Keratinocyte (primary cell): ENCODE measurements at regions not wholly inside any gene's neighbourhood (a gene's known extent, or its start where the extent isn't known, plus 50 kb on each side); places are given as distances from the start of the nearest gene placed in this dataset.

Experiments used
- DNase-seq: peaks from one replicate; pipeline ENCODE4 v3.0.0-alpha.2; 2011; ENCODE audit warnings: low read depth, missing footprints, low spot score
- FAIRE-seq: peaks from 2 replicates; lab custom pipeline; 2011; peaks lifted over from hg19 to GRCh38; lab: Jason Lieb, UNC
- H2AFZ ChIP-seq: 2 replicates; pipeline ENCODE4 v1.6.0; 2012; ENCODE audit warnings: low read length, control low read depth, inconsistent platforms; ENCODE audit not compliant: control insufficient read depth
- H3K27ac ChIP-seq: 2 replicates; pipeline ENCODE4 v1.5.1; 2011; ENCODE audit warnings: low read length; ENCODE audit not compliant: control insufficient read depth, insufficient read depth
- H3K27me3 ChIP-seq: 3 replicates; pipeline ENCODE4 v1.6.0; 2011; ENCODE audit warnings: low read length; ENCODE audit not compliant: control insufficient read depth, insufficient read depth; ENCODE audit errors: extremely low read depth
- H3K36me3 ChIP-seq, 2 experiments: 2 replicates in 1 of 2; 3 replicates in 1 of 2; pipeline ENCODE4 v1.5.1; 2011; ENCODE audit warnings: low read length in 2 of 2, mild to moderate bottlenecking in 1 of 2; ENCODE audit not compliant: control insufficient read depth in 2 of 2, insufficient read depth in 2 of 2; ENCODE audit errors: extremely low read depth in 1 of 2
- H3K4me1 ChIP-seq: 3 replicates; pipeline ENCODE4 v1.5.1; 2011; ENCODE audit warnings: low read length; ENCODE audit not compliant: control insufficient read depth, insufficient read depth; ENCODE audit errors: extremely low read depth
- H3K4me2 ChIP-seq: 3 replicates; pipeline ENCODE4 v1.6.0; 2011; ENCODE audit warnings: low read depth, low read length; ENCODE audit not compliant: control insufficient read depth, insufficient read depth; ENCODE audit errors: extremely low read depth
- H3K4me3 ChIP-seq, 3 experiments: fragments of 200-600 bp in 1 of 3; sonication (generic) in 1 of 3; 2 replicates in 2 of 3; 3 replicates in 1 of 3; pipeline ENCODE4 v1.5.1; 2011 to 2016; ENCODE audit warnings: low read length in 3 of 3, mild to moderate bottlenecking in 3 of 3, control low read depth in 2 of 3, inconsistent platforms in 1 of 3, low read depth in 1 of 3, mixed read lengths in 1 of 3, mixed run types in 1 of 3, moderate library complexity in 1 of 3; ENCODE audit not compliant: control insufficient read depth in 2 of 3, insufficient read depth in 2 of 3; ENCODE audit errors: extremely low read depth in 1 of 3
- H3K79me2 ChIP-seq: 2 replicates; pipeline ENCODE4 v1.6.0; 2012; ENCODE audit warnings: low read length; ENCODE audit not compliant: control insufficient read depth, insufficient read depth
- H3K9ac ChIP-seq: 3 replicates; pipeline ENCODE4 v1.6.0; 2011; ENCODE audit warnings: low read length; ENCODE audit not compliant: control insufficient read depth, insufficient read depth; ENCODE audit errors: extremely low read depth
- H3K9me1 ChIP-seq: 3 replicates; pipeline ENCODE4 v1.6.0; 2011; ENCODE audit warnings: low read length; ENCODE audit not compliant: control insufficient read depth, insufficient read depth; ENCODE audit errors: extremely low read depth
- H3K9me3 ChIP-seq: 2 replicates; pipeline ENCODE4 v1.5.1; 2012; ENCODE audit warnings: low read depth, low read length; ENCODE audit not compliant: control insufficient read depth
- H4K20me1 ChIP-seq: 3 replicates; pipeline ENCODE4 v1.6.0; 2011; ENCODE audit warnings: low read length; ENCODE audit not compliant: control insufficient read depth, insufficient read depth; ENCODE audit errors: extremely low read depth
- CTCF ChIP-seq, 3 experiments: IDR thresholded peaks in 1 of 3; conservative IDR thresholded peaks in 1 of 3; optimal IDR thresholded peaks in 1 of 3; 2 replicates in 2 of 3; 3 replicates in 1 of 3; pipeline versions ENCODE3 to v1.5.1; 2011; ENCODE audit warnings: low read length in 3 of 3, mild to moderate bottlenecking in 3 of 3, moderate library complexity in 2 of 3, control low read depth in 1 of 3, inconsistent platforms in 1 of 3; ENCODE audit not compliant: insufficient read depth in 2 of 3; ENCODE audit errors: extremely low read depth in 1 of 3
- EZH2 ChIP-seq: IDR thresholded peaks from one replicate; pipeline ENCODE4 v1.6.1; 2012; ENCODE audit warnings: inconsistent platforms, mild to moderate bottlenecking, low read length, moderate library complexity
- dilution Hi-C: fragments of 300-500 bp; cut with MboI; formaldehyde crosslinking; loops from one replicate; pipeline ENCODE4 v1.7.0; 2020; ENCODE audit warnings: low sequenced_read_pairs; ENCODE audit not compliant: extremely low pct_ligation_motif_present

GRCh38 chr19:28475525-28475924 is 737.4 kb downstream of the UQCRFS1 start:
- Histone ChIP-seq H3K4me1 (no peaks in the 10 kb centered on the region), H3K9me3 (peaks cover 2% of the 10 kb centered on the region), H3K79me2 (no peaks in the 10 kb centered on the region), H3K4me3 (no peak overlapping the region), H2AFZ (no peak overlapping the region), H3K9ac (no peak overlapping the region), H3K27ac (no peak overlapping the region), H4K20me1 (no peaks in the 10 kb centered on the region), H3K9me1 (no peaks in the 10 kb centered on the region), H3K4me2 (no peak overlapping the region), H3K36me3 (no peaks in the 10 kb centered on the region), H3K27me3 (no peaks in the 10 kb centered on the region)
- dilution Hi-C loops, result no loop called here
- no peak for TF ChIP-seq CTCF (optimal IDR thresholded peaks at IDR 0.05 in 1 of 3, IDR thresholded peaks at IDR 0.05 in 1 of 3, conservative IDR thresholded peaks at IDR 0.05 in 1 of 3; ENCODE audit: extremely low read depth in 1 of 3, insufficient read depth in 2 of 3, low read length in 3 of 3)
- no peak for TF ChIP-seq EZH2
- DNase-seq (no peak), FAIRE-seq (no peak)

- Histone ChIP-seq H4K20me1 (no peaks in the 10 kb centered on the region), H3K36me3 (no peaks in the 10 kb centered on the region), H2AFZ (no peak overlapping the region), H3K9me3 (peaks cover 2% of the 10 kb centered on the region), H3K4me1 (peaks cover 5% of the 10 kb centered on the region), H3K4me2 (no peak overlapping the region), H3K27ac (no peak overlapping the region), H3K27me3 (no peaks in the 10 kb centered on the region), H3K9ac (no peak overlapping the region), H3K79me2 (no peaks in the 10 kb centered on the region), H3K9me1 (no peaks in the 10 kb centered on the region), H3K4me3 (no peak overlapping the region)
- FAIRE-seq (no peak), DNase-seq (no peak)
- dilution Hi-C loops, result no loop called here
- TF ChIP-seq CTCF (optimal IDR thresholded peaks at IDR 0.05 in 1 of 3, IDR thresholded peaks at IDR 0.05 in 1 of 3, conservative IDR thresholded peaks at IDR 0.05 in 1 of 3; ENCODE audit: extremely low read depth in 1 of 3, insufficient read depth in 2 of 3, low read length in 3 of 3), result no peak
- no peak for TF ChIP-seq EZH2
Measured at GRCh38 chr19:28472843-28473242, 740.1 kb downstream of the UQCRFS1 start.
